ENCODE measurements at regions not wholly inside any gene's neighbourhood (a gene's known extent, or its start where the extent isn't known, plus 50 kb on each side); places are given as distances from the start of the nearest gene placed in this dataset.

DNA sequence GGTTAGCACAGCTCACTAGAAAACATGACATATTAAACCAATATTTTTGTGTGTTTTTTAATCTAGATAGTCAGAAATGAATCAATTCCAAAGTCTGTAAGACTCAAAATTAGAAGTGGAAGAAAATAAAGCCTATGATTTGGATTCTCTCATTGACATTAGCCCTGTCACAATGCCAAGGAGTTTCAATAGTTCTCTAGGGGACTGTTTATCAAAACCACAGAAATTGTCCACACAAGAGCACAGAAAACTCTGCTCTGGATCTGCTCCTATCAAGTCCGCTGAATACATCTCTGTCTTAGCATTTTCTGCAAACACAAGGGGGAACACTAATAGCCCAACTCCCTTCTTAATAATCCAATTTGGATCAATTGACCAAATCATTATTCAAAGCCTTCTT is 152.0 kb downstream of the HS3ST3B1 start:
- Histone ChIP-seq H3K27ac (ENCODE audit: low read depth, low read length) (no peak overlapping the region), H3K4me3 (ENCODE audit: low read depth, low read length) (no peak overlapping the region), H3K18ac (ENCODE audit: low read length) (no peak overlapping the region), H3K4me1 (ENCODE audit: control insufficient read depth in 1 of 2, insufficient read depth in 2 of 2, low read length in 2 of 2) (no peaks in the 10 kb centered on the region), H3K27me3 (ENCODE audit: insufficient read depth, low read length) (no peaks in the 10 kb centered on the region), H2BK5ac (ENCODE audit: low read depth, low read length, poor library complexity) (no peak overlapping the region), H2BK12ac (ENCODE audit: low read length) (no peak overlapping the region), H4K8ac (ENCODE audit: low read depth, low read length) (no peak overlapping the region), H4K12ac (ENCODE audit: low read depth, low read length) (no peak overlapping the region), H3K23ac (ENCODE audit: low read length) (no peak overlapping the region), H2AK5ac (ENCODE audit: low read length) (no peak overlapping the region), H3K9me3 (ENCODE audit: insufficient read depth, low read depth, low read length) (peaks cover 2% of the 10 kb centered on the region), H2AFZ (ENCODE audit: insufficient read depth, low read length, poor library complexity) (no peak overlapping the region), H3K36me3 (ENCODE audit: control insufficient read depth in 1 of 2, insufficient read depth in 2 of 2, low read length in 2 of 2) (no peaks in the 10 kb centered on the region), H3K14ac (ENCODE audit: low read length) (no peak overlapping the region), H3K4me2 (ENCODE audit: low read length) (no peak overlapping the region), H3K79me2 (ENCODE audit: control insufficient read depth, insufficient read depth, low read length, poor library complexity) (no peaks in the 10 kb centered on the region), H3K79me1 (ENCODE audit: low read length) (no peaks in the 10 kb centered on the region), H4K91ac (ENCODE audit: low read depth, low read length) (no peak overlapping the region), H3K9ac (ENCODE audit: low read length) (no peak overlapping the region), H3K4ac (ENCODE audit: low read depth, low read length) (no peak overlapping the region), H2BK120ac (ENCODE audit: insufficient read depth, low read length, poor library complexity) (no peak overlapping the region)
- WGBS (ENCODE audit: extremely low coverage, insufficient coverage, insufficient read length) = no CpG with 5 or more reads among the region's 1 CpG
- no peak for DNase-seq

DNA sequence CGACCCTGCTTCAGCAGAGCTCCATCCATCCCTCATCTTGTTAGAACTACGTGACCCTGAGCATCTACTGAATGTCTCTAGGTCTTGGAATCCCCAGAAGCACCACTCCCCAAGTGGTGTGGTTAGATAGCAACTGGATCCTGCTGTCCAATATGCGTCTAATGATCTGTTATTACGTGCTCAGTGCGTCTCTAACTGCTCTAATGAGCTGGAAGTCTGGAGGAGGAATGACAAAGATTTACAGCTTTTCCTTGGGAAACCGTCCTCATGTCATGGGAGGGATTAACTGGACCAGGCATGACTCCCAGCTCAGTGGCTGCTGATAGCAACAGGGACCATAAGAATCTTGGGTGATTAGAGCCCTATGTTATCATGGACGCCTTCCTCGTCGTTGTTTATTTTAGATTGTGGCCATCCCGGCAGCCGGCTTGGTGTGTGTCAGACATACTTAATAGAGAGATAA is 150.9 kb downstream of the HS3ST3B1 start:
- H3K36me3 ChIP-seq (ENCODE audit: control insufficient read depth in 1 of 2, insufficient read depth in 2 of 2, low read length in 2 of 2) = no peaks in the 10 kb centered on the region
- H3K4me1 ChIP-seq (ENCODE audit: control insufficient read depth in 1 of 2, insufficient read depth in 2 of 2, low read length in 2 of 2) = no peaks in the 10 kb centered on the region
- H2BK5ac ChIP-seq (ENCODE audit: low read depth, low read length, poor library complexity) = no peak overlapping the region
- no peak overlapping the region for H3K18ac ChIP-seq (ENCODE audit: low read length)
- H3K14ac ChIP-seq (ENCODE audit: low read length) = no peak overlapping the region
- no peak for DNase-seq
- WGBS (ENCODE audit: extremely low coverage, insufficient coverage, insufficient read length) = no CpG with 5 or more reads among the region's 11 CpGs
- no peak overlapping the region for H3K23ac ChIP-seq (ENCODE audit: low read length)
- H3K79me1 ChIP-seq (ENCODE audit: low read length) = no peaks in the 10 kb centered on the region
- H3K4ac ChIP-seq (ENCODE audit: low read depth, low read length) = no peak overlapping the region
- no peak overlapping the region for H4K91ac ChIP-seq (ENCODE audit: low read depth, low read length)
- no peak overlapping the region for H3K4me2 ChIP-seq (ENCODE audit: low read length)
- H2AK5ac ChIP-seq (ENCODE audit: low read length) = no peak overlapping the region
- H3K4me3 ChIP-seq (ENCODE audit: low read depth, low read length) = no peak overlapping the region
- no peak overlapping the region for H3K27ac ChIP-seq (ENCODE audit: low read depth, low read length)
- no peak overlapping the region for H2BK120ac ChIP-seq (ENCODE audit: insufficient read depth, low read length, poor library complexity)
- no peak overlapping the region for H3K9ac ChIP-seq (ENCODE audit: low read length)
- no peaks in the 10 kb centered on the region for H3K27me3 ChIP-seq (ENCODE audit: insufficient read depth, low read length)
- H2BK12ac ChIP-seq (ENCODE audit: low read length) = no peak overlapping the region
- peaks cover 2% of the 10 kb centered on the region for H3K9me3 ChIP-seq (ENCODE audit: insufficient read depth, low read depth, low read length)
- H3K79me2 ChIP-seq (ENCODE audit: control insufficient read depth, insufficient read depth, low read length, poor library complexity) = no peaks in the 10 kb centered on the region
- H2AFZ ChIP-seq (ENCODE audit: insufficient read depth, low read length, poor library complexity) = no peak overlapping the region
- H4K12ac ChIP-seq (ENCODE audit: low read depth, low read length) = no peak overlapping the region
- H4K8ac ChIP-seq (ENCODE audit: low read depth, low read length) = no peak overlapping the region

DNA sequence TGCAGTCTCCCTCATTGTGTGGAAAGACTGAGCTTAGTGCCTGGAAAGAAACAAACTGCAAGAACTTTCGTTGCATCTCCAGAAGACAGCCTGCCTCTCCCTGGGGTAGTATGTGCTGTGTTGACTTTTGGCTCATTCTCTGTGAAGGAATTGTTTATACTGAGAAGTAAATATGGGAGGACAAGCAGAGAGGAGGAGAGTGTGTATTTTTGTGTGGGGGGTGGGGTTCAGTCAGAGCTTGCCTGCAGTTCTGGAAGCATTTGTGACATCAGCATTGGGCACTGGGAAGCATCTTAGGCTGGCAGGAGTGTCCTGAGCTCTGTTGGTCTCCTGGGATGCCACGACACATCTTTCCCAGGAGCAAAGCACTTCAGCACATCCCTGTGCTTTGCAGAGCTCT is 147.9 kb downstream of the HS3ST3B1 start:
- no peaks in the 10 kb centered on the region for H3K79me1 ChIP-seq (ENCODE audit: low read length)
- no peak for DNase-seq
- H3K14ac ChIP-seq (ENCODE audit: low read length) = no peak overlapping the region
- H3K4me3 ChIP-seq (ENCODE audit: low read depth, low read length) = no peak overlapping the region
- no peaks in the 10 kb centered on the region for H3K79me2 ChIP-seq (ENCODE audit: control insufficient read depth, insufficient read depth, low read length, poor library complexity)
- H3K23ac ChIP-seq (ENCODE audit: low read length) = no peak overlapping the region
- H3K9ac ChIP-seq (ENCODE audit: low read length) = no peak overlapping the region
- no peak overlapping the region for H3K18ac ChIP-seq (ENCODE audit: low read length)
- no peaks in the 10 kb centered on the region for H3K4me1 ChIP-seq (ENCODE audit: control insufficient read depth in 1 of 2, insufficient read depth in 2 of 2, low read length in 2 of 2)
- H4K91ac ChIP-seq (ENCODE audit: low read depth, low read length) = no peak overlapping the region
- no peak overlapping the region for H4K8ac ChIP-seq (ENCODE audit: low read depth, low read length)
- H2BK5ac ChIP-seq (ENCODE audit: low read depth, low read length, poor library complexity) = no peak overlapping the region
- no CpG with 5 or more reads among the region's 2 CpGs for WGBS (ENCODE audit: extremely low coverage, insufficient coverage, insufficient read length)
- no peak overlapping the region for H3K4me2 ChIP-seq (ENCODE audit: low read length)
- H2AFZ ChIP-seq (ENCODE audit: insufficient read depth, low read length, poor library complexity) = no peak overlapping the region
- H2AK5ac ChIP-seq (ENCODE audit: low read length) = no peak overlapping the region
- H3K4ac ChIP-seq (ENCODE audit: low read depth, low read length) = no peak overlapping the region
- peaks cover 2% of the 10 kb centered on the region for H3K9me3 ChIP-seq (ENCODE audit: insufficient read depth, low read depth, low read length)
- no peak overlapping the region for H2BK120ac ChIP-seq (ENCODE audit: insufficient read depth, low read length, poor library complexity)
- H3K36me3 ChIP-seq (ENCODE audit: control insufficient read depth in 1 of 2, insufficient read depth in 2 of 2, low read length in 2 of 2) = no peaks in the 10 kb centered on the region
- H3K27ac ChIP-seq (ENCODE audit: low read depth, low read length) = no peak overlapping the region
- H4K12ac ChIP-seq (ENCODE audit: low read depth, low read length) = no peak overlapping the region
- no peak overlapping the region for H2BK12ac ChIP-seq (ENCODE audit: low read length)
- H3K27me3 ChIP-seq (ENCODE audit: insufficient read depth, low read length) = no peaks in the 10 kb centered on the region

DNA sequence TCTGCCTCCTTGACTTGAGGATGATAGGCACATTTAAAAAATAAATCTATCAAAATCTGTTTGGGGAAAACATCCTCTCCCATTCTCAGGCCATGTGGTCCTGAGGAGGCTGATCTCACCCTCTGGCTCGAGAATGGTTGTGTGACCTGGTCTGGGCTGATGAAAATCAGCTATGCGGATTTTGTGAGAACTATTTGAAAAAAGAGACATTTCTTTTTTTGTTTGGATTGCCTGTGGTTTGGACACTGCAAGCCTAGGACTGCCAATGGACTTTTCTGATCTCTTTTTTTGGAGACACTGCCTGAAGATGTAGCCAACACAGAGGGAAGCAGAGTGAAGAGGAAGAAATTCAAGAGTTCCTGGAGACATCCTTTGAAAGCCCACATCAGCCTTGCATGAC is 145.9 kb downstream of the HS3ST3B1 start:
- H2AFZ ChIP-seq (ENCODE audit: insufficient read depth, low read length, poor library complexity) = no peak overlapping the region
- H3K36me3 ChIP-seq (ENCODE audit: control insufficient read depth in 1 of 2, insufficient read depth in 2 of 2, low read length in 2 of 2) = no peaks in the 10 kb centered on the region
- H3K4me1 ChIP-seq (ENCODE audit: control insufficient read depth in 1 of 2, insufficient read depth in 2 of 2, low read length in 2 of 2) = no peaks in the 10 kb centered on the region
- H2BK12ac ChIP-seq (ENCODE audit: low read length) = no peak overlapping the region
- H3K18ac ChIP-seq (ENCODE audit: low read length) = no peak overlapping the region
- H2BK120ac ChIP-seq (ENCODE audit: insufficient read depth, low read length, poor library complexity) = no peak overlapping the region
- no peak overlapping the region for H3K4me2 ChIP-seq (ENCODE audit: low read length)
- H3K27me3 ChIP-seq (ENCODE audit: insufficient read depth, low read length) = no peaks in the 10 kb centered on the region
- DNase-seq = no peak
- no peak overlapping the region for H3K4ac ChIP-seq (ENCODE audit: low read depth, low read length)
- H3K79me1 ChIP-seq (ENCODE audit: low read length) = no peaks in the 10 kb centered on the region
- no peak overlapping the region for H3K14ac ChIP-seq (ENCODE audit: low read length)
- peaks cover 2% of the 10 kb centered on the region for H3K9me3 ChIP-seq (ENCODE audit: insufficient read depth, low read depth, low read length)
- no peak overlapping the region for H3K27ac ChIP-seq (ENCODE audit: low read depth, low read length)
- no peak overlapping the region for H3K23ac ChIP-seq (ENCODE audit: low read length)
- H3K9ac ChIP-seq (ENCODE audit: low read length) = no peak overlapping the region
- H3K79me2 ChIP-seq (ENCODE audit: control insufficient read depth, insufficient read depth, low read length, poor library complexity) = no peaks in the 10 kb centered on the region
- H4K91ac ChIP-seq (ENCODE audit: low read depth, low read length) = no peak overlapping the region
- no CpG with 5 or more reads among the region's 2 CpGs for WGBS (ENCODE audit: extremely low coverage, insufficient coverage, insufficient read length)
- H4K12ac ChIP-seq (ENCODE audit: low read depth, low read length) = no peak overlapping the region
- no peak overlapping the region for H3K4me3 ChIP-seq (ENCODE audit: low read depth, low read length)
- no peak overlapping the region for H2BK5ac ChIP-seq (ENCODE audit: low read depth, low read length, poor library complexity)
- no peak overlapping the region for H2AK5ac ChIP-seq (ENCODE audit: low read length)
- H4K8ac ChIP-seq (ENCODE audit: low read depth, low read length) = no peak overlapping the region
